Uterus (tissue), 3 donors: ENCODE measurements at regions not wholly inside any gene's neighbourhood (a gene's known extent, or its start where the extent isn't known, plus 50 kb on each side); places are given as distances from the start of the nearest gene placed in this dataset.
"Not testable (repeated sequence)": the region's sequence is repeated elsewhere in the genome, so short reads cannot be mapped to it uniquely, and the experiment has no call there.

Experiments
- DNase-seq, 2 donors: peaks; one replicate each; pipeline ENCODE4 v3.0.0-alpha.2; 2019 to 2020
- H3K27ac ChIP-seq, 2 donors: fragments of 200-600 bp; sonication (generic); 1 replicate in 1 of 2; 2 replicates in 1 of 2; pipeline ENCODE4 v1.5.1; 2016 to 2018
- H3K27me3 ChIP-seq, 2 donors: fragments of 200-600 bp; sonication (generic); one replicate each; pipeline ENCODE4 v1.5.1; 2018 to 2019; ENCODE audit warnings: control low read depth in 1 of 2
- H3K36me3 ChIP-seq, 2 donors: fragments of 200-600 bp; sonication (generic); one replicate each; pipeline ENCODE4 v1.5.1; 2019; ENCODE audit warnings: control low read depth in 1 of 2
- H3K4me1 ChIP-seq, 2 donors: fragments of 200-600 bp; sonication (generic); one replicate each; pipeline ENCODE4 v1.5.1; 2018 to 2019; ENCODE audit warnings: control low read depth in 1 of 2
- H3K4me3 ChIP-seq, 2 donors: fragments of 200-600 bp; sonication (generic); 1 replicate in 1 of 2; 2 replicates in 1 of 2; pipeline ENCODE4 v1.5.1; 2018 to 2019; ENCODE audit warnings: mild to moderate bottlenecking in 1 of 2
- H3K9me3 ChIP-seq, 2 donors: fragments of 200-600 bp; sonication (generic); one replicate each; pipeline ENCODE4 v1.5.1; 2019; ENCODE audit warnings: control low read depth in 1 of 2
- CTCF ChIP-seq, 4 experiments: fragments of 200-600 bp in 2 of 4; fragments of 450-650 bp in 2 of 4; sonication (generic) in 2 of 4; IDR thresholded peaks; one replicate each; pipeline ENCODE4 v1.5.1; 2016 to 2019; ENCODE audit warnings: antibody characterized with exemption in 4 of 4, mild to moderate bottlenecking in 2 of 4, moderate library complexity in 1 of 4
- POLR2A ChIP-seq, 2 donors: fragments of 450-650 bp; IDR thresholded peaks; one replicate each; pipeline ENCODE4 v1.6.1; 2016; ENCODE audit warnings: antibody characterized with exemption in 2 of 2, mild to moderate bottlenecking in 1 of 2, moderate library complexity in 1 of 2
- intact Hi-C: fragments of 100-400 bp; cut with DNase I; formaldehyde crosslinking; loops from one replicate; pipeline ENCODE4 v1.15.1; 2023; ENCODE audit warnings: low total_unique reads
- donor health status: DM: yes; HTN: yes; CAD: no.

GRCh38 chr2:71962350-71962749 lies 185.3 kb downstream of the CYP26B1 start:
- TF ChIP-seq CTCF (IDR thresholded peaks at IDR 0.05): no peak
- Histone ChIP-seq H3K4me3 (no peak overlapping the region), H3K4me1 (no peaks in the 10 kb centered on the region), H3K27ac (no peak overlapping the region), H3K36me3 (no peaks in the 10 kb centered on the region), H3K9me3 (peaks cover 0 to 7% of the 10 kb centered on the region in 2 donors), H3K27me3 (no peaks in the 10 kb centered on the region)
- DNase-seq: no peak
- intact Hi-C loops: no loop called here

GRCh38 chr2:71961289-71962027 lies 186.2 kb downstream of the CYP26B1 start:
- no peaks in the 10 kb centered on the region for H3K4me1 ChIP-seq
- H3K36me3 ChIP-seq: no peaks in the 10 kb centered on the region
- intact Hi-C loops: no loop called here
- H3K4me3 ChIP-seq: no peak overlapping the region
- DNase-seq: no peak
- no peaks in the 10 kb centered on the region for H3K27me3 ChIP-seq
- TF ChIP-seq POLR2A (IDR thresholded peaks at IDR 0.05) (no peak), CTCF (IDR thresholded peaks at IDR 0.05) (no peak)
- no peak overlapping the region for H3K27ac ChIP-seq
- H3K9me3 ChIP-seq: peaks cover 0 to 7% of the 10 kb centered on the region in 2 donors

GRCh38 chr2:71959494-71959893 lies 188.2 kb downstream of the CYP26B1 start:
- no peak for DNase-seq
- Histone ChIP-seq H3K9me3 (peaks cover 0 to 10% of the 10 kb centered on the region in 2 donors), H3K27ac (no peak overlapping the region), H3K36me3 (no peaks in the 10 kb centered on the region), H3K27me3 (no peaks in the 10 kb centered on the region), H3K4me3 (no peak overlapping the region), H3K4me1 (no peaks in the 10 kb centered on the region)
- intact Hi-C loops: no loop called here
- TF ChIP-seq CTCF (IDR thresholded peaks at IDR 0.05) (no peak), POLR2A (IDR thresholded peaks at IDR 0.05) (no peak)

- H3K4me3 ChIP-seq, H3K27me3 ChIP-seq, intact Hi-C loops, H3K9me3 ChIP-seq, DNase-seq, H3K36me3 ChIP-seq, H3K4me1 ChIP-seq, H3K27ac ChIP-seq: not testable (repeated sequence)
Observed at GRCh38 chr2:71958426-71958825, 189.2 kb downstream of the CYP26B1 start.

GRCh38 chr2:71952572-71953188 lies 195.0 kb downstream of the CYP26B1 start:
- DNase-seq: no peak
- TF ChIP-seq CTCF (IDR thresholded peaks at IDR 0.05): no peak
- no peak for TF ChIP-seq POLR2A (IDR thresholded peaks at IDR 0.05)
- intact Hi-C loops: no loop called here

More at GRCh38 chr2:71952572-71953188, 195.0 kb downstream of the CYP26B1 start:
- Histone ChIP-seq H3K4me1 (no peaks in the 10 kb centered on the region), H3K36me3 (no peaks in the 10 kb centered on the region), H3K4me3 (no peak overlapping the region), H3K27me3 (no peaks in the 10 kb centered on the region), H3K27ac (no peak overlapping the region), H3K9me3 (peaks cover 0 to 3% of the 10 kb centered on the region in 2 donors)
